NCI-H748 (cell line): ENCODE measurements at regions not wholly inside any gene's neighbourhood (a gene's known extent, or its start where the extent isn't known, plus 50 kb on each side); places are given as distances from the start of the nearest gene placed in this dataset.
A peak's percentile ranks its signal among the peaks of the same experiment; 100 is the strongest.

ENCODE experiments used
- DNase-seq: peaks from one replicate; lab custom pipeline; 2025; ENCODE audit not compliant: unreplicated experiment; lab: John Stamatoyannopoulos, UW

DNA sequence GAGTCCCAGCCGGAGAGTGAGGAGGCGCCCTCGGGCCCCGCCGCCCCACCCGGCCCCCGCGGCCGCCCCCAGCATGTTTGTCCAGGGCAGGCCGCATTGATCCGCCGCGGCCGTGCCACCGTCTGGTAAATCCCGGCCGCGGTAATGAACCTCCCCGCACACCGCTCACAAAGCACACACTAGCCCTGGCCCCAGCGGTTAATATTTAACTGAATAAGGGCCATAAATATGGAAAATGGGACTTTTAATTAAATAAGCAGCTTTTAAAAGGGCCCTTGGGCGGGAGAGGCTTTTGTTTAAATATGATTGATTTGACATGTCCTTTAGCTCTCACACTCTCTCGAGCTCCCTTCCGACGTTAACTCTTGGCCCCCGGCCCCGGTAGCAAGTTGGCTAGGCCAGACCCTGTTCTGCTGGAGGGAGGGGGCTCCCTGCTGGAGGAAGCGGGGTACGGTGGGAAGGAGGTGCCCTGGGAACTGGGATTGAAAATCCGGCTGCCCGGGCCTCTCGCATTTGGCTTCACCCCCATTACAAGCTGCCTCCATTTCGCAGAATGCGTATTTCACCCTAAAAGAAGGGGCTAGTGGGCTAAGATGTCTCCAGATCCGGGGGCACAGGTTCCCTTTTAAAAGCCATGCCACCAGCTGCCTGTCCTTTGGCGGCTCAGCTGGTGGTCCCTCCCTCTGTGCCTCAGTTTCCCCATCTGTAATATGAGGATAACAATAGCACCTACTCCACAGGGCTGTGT is 199.8 kb downstream of the RBM19 start:
- DNase-seq = no peak

GRCh38 chr12:113764661-113765060 is 201.5 kb downstream of the RBM19 start:
- DNase-seq = no peak

DNA sequence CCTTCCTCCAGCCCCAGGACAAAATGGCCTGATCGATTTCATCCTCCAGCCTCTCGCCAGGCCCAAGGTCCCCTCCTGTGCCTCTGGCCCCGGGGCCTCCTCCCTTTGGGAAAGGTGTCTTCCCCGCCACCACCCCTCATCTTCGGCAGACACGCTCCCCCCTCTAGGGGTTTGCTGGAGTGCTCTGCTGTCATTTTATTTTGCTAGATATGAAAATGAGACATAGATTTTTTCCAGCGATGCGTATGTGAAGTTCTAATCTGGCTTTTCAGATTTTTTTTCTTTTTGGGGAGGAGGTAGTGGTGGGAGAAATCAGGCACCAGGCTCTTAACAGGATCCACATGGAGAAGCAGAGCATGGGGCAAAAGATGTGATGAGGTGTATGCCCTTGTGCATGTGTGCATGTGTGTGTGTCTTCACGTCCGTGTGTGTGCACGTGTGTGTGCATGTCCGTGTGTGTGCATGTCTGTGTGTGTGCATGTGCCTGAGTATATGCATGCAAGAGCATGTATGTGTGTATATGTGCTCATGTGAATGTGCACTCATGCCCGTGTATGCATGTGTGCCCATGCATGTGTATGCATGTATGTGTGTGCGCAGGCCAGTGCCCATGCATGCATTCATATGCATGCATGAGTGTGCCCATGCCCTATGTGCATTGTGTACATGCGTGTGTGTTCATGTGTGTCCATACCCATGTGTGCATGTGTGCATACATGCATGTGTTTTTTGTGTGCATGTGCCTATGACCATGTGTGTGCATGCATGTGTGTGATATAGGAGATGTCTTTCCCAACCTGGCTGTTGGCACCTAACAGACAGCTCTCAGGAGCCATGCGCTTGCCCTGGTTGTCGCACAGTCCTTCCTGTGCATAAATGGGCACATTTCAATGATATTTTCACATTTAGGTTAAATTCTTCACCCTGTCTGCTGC is 203.0 kb downstream of the RBM19 start:
- DNase-seq = no peak

- DNase-seq = peak; percentile 79
Observed at GRCh38 chr12:113762155-113762881, 203.8 kb downstream of the RBM19 start.

DNA sequence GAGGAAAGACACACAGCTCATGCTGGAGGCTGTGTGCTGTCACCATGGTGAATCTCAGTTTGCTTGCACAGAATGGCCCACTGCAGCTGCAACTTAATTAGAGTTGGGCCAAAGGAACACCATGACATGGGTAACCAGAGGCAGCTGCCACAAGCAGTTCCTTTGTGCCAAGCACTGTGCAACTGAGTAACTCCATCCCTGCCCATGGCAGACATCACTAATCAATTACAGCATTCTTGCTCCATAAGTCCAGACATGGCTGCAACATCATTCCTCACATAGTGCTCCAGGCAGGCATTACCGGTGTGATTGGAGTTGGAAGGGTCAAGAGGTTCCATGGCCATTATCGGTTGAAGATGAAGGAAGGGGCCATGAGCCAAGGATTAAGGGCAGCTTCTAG is 207.0 kb downstream of the RBM19 start:
- DNase-seq = peak; percentile 6

- DNase-seq = no peak
Observed at GRCh38 chr12:113758165-113758924, 207.8 kb downstream of the RBM19 start.

DNA sequence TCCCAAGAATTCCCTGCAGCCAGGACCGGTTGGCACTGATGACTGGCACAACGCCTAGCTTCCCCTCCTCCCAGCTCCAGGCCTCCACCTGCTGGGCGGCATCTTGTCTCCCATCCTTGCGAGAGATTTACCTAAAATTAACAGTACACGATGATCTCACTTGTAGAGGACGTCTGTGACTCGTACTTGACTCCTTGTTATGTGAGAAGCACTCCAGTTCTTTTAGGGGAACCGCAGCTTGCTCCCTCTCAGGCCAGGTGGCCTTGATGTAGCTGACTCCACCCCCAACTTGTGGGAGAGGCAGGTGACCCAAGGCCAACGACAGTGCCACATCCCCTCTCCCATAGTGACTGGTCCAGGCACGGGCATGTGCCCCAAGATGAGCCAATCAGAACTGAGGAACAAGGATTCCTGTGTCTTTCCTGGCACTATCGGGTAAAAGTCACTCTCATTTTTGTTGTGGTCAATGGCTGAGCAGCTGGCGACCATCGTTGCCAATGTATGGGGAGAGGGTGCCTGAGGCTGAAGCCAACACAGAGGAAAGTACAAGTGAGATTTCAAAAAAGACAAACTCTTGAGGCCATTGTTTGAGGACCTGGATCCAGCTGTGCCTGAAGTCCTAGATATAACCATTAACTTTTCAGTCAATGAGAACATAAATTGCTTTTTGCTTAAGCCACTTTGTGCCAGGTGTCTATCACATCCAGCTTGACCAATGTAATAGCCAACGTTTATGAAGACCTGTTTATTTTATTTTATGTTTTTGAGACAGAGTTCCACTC is 208.7 kb downstream of the RBM19 start:
- peak; percentile 15 for DNase-seq

DNA sequence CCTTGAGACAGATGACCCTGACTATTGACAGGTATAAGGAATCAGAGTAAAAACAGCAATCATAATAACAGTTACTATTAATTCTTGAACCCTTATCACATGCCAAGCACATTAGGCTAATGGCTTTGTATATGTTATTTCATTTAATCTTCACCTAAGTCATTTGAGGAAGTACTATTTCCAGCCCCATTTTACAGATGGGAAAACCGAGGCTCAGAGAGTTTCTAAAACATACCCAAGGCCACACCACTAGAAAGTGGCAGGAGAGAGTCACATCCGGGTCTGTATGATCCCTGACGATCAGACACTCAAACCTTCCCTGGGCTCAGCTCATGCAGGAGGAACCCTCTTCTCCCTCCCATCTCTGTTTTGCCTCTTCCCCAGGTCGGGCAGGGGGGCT is 209.5 kb downstream of the RBM19 start:
- no peak for DNase-seq

DNA sequence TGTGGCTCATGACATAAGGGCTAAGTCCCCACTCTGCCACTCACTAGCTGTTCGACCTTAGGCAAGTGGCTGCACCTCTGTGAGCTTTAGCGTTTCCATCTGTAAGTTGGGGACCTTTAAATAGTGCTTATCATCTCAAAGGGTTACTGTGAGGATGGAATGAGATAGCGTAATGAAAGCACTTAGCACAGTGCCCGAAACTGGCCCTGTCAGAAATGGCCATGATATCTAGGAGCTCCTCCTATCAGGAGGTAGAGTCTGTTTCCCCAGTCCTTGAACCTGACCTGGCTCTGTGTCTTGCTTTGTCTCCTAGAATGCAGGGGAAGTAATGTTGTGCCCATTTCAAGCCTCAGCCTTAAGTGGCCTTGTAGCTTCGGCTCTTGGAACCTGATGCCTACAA is 211.0 kb downstream of the RBM19 start:
- no peak for DNase-seq

GRCh38 chr12:113751513-113751912 is 214.6 kb downstream of the RBM19 start:
- DNase-seq = no peak

DNA sequence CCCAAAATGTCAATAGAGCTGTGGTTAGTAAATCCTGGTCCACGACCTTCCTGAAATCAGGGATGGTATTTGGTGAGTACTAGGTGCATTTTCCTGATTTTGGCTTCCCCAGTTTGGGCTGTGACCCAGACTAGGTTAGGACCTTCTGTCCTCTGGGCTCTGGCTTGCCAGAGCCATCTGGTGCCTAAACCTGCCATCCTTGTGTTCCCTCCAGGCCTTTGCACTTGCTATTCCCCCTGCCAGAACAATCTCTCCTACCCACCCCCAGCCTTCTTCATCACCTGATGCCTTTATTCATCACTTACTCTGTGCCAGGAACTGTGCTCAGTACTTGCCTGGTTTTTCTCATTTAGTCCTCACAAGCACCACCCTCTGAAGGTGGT is 216.7 kb downstream of the RBM19 start:
- DNase-seq = no peak

DNA sequence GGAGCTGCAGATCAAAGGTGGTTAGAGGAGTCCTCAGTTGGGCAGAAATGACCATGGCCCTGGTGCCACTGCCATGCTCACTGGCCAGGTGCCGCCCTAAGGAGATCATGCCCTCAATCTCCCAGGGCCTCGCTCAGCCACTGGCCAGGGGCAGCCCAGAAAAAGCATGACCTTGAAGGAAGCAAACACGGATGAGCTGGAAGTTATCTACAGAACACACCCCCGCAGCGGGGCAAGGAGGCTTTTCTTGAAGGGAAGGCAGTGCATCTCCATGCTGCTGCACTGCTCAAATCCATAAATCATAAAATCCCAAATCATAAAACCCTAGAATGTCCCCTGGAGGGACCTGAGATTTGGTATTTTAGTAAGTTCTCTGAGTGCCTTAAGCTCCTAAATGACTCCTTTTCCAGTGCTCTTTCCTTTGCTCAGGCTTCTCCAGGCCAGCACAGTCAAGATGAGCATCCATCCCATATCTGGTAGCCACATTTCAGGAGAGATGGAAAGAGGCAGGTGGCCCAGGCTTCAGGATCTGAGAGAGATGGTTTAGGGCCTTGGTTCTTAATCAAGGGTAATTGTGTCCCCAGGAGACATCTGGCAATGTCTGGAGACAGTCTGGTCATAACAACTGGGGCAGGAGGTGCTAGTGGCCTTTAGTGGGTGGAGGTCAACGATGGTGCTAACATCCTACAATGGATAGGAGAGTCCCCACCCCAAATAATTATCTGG is 217.3 kb downstream of the RBM19 start:
- no peak for DNase-seq

- peak; percentile 77 for DNase-seq
Observed at GRCh38 chr12:113747017-113747416, 219.1 kb downstream of the RBM19 start.

GRCh38 chr12:113744802-113745395 is 221.2 kb downstream of the RBM19 start:
- DNase-seq = no peak

- DNase-seq = no peak
Observed at GRCh38 chr12:113742801-113743200, 223.3 kb downstream of the RBM19 start.

GRCh38 chr12:113740699-113741098 is 225.4 kb downstream of the RBM19 start:
- no peak for DNase-seq

- DNase-seq = no peak
Observed at GRCh38 chr12:113735131-113735530, 231.0 kb downstream of the RBM19 start.

DNA sequence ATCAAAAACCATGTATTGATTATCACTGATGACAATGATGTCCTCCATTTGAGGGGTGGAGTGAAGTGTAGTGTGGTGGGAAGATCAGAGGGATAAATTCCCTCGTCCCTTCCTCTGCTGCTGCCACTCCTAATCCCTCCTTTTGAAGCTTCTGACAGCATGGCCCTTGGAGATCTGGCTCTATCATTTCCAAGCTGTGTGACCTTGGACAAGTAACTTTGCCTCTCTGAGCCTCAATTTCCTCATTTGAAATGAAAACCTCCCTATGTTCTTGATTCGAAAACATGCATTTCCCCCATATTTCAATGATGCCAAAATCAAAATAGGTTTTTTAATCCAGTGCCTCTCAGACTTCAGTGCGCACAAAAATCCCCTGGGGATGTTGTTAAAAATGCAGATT is 231.6 kb downstream of the RBM19 start:
- no peak for DNase-seq

- DNase-seq = no peak
Observed at GRCh38 chr12:113732916-113733315, 233.2 kb downstream of the RBM19 start.
